ENCODE measurements at regions not wholly inside any gene's neighbourhood (a gene's known extent, or its start where the extent isn't known, plus 50 kb on each side); places are given as distances from the start of the nearest gene placed in this dataset.

DNA sequence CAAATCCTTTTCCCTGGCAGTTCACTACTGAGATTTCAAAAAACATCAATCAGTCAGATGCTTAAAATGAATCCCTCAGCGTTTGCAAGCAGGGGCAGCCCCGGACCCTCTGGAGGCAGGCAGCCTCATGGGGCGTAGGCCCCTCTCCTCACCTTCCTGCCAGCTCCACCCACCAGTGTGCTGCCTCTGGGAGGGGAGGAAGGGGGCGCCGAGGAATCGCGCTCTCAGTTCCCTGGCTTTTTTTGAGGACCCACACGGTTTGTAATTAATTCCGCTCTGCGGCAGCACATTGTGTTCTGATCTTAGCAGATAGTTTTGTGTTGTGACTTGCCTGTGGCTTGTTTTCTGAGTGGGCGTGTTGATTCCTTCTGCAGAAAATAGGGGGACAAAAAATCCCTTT lies 159.9 kb downstream of the KLF13 start:
- DNase-seq (ENCODE audit: low read depth in 2 of 3, low spot score in 2 of 3): no peak

DNA sequence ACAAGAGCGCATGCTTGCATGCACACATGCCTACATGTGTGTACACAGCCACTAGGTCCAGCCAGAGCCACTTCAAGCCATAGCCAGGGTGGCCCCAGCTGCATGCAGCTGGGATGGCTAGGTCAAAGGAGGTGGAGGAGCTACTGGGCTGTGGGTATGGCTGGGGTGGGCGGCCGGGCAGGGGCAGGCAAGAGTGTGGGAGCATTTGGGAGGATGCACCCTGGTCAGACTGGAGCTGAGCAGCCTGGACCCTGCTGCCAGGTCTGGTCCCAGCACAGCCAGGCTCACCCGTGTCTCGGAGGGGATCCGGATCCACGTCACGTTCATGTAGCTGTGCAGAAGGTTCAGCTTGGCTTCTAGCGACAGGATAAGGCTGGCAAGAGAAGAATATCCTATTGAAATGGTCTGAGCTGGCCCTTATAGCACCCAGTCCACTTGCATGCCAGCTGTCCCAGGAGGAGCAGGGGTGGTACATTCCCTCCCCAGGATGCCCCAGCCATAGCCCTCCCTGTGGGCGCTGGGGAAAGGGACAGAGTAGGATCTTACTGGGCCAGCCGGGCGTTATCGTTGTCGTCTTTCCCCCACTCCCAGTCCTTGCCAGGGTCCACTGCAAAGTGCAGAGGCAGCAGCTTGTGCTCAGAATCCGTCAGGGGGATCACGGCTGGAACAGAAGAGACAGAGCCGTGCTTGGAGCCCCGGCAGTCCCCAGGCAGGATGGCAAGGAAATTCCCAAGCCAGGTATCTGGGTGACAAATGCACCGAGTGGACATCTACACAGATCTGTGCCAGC lies 160.5 kb downstream of the KLF13 start:
- no peak for DNase-seq (ENCODE audit: low read depth in 2 of 3, low spot score in 2 of 3)

DNA sequence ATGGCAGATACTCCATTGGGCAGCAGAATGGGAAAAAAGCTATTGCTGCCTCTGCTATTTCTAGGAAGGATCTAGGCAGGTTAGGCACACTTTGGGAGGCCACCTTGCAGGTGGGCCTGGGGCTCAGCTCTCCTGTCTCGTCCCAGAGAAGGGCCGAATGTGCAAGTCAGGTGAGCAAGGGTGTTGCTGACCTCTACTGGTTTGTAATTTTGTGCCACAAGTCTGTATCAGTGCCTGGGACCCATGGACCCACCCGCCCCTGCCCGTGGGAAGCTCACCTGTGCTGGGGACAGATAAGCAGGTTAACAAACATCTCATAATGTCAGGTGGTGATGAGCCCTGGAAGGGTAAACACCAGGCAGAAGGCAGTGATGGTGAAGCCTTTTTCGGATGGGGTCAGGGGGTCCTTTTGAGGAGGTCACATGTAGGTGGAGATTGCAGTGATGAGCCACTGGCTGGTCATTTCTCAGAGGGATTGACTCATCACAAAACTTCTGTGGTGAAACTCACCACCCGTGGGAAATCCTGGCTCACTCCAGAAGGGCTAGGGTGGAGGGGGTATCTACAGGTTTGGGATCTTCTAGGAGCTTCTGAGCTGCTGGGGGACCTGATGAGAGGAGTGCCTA lies 161.3 kb downstream of the KLF13 start:
- DNase-seq (ENCODE audit: low read depth in 2 of 3, low spot score in 2 of 3): no peak

DNA sequence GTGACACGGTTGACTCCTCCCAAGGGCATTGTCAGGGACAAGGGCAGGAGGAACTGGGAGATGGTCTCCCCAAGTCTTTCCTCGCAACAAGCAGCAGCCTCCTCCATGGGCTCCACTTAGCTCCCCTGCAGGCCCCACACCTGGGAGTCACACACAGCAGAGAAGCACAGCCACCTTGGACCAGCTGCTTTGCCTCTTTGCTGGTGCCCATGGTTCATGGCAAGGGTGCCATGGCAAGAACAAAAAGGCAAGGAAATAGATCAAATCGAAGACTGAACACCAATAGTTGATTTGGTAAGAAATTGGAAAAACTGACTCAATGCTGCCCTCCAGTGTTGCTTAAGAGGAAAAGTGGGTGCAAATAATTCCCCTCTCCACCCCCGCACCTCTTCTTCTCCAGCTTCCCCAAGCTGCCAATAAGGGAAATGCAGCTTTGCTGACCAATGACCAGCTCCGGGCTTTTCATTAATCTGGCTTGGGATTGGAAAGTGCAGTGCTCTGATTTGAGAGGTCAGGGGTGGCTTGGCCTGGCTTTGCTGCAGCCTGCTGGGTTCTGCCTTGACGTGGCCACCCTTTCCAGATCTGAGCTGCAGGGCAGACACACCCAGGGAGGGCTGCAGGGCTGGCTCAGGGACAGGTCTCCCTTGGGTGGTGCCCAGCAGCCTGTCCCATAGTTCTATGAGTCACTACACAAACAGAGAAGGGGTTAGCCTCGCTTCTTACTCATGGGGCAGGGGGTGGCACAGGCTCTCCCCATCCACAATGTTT lies 162.0 kb downstream of the KLF13 start:
- peak; percentile 55 to 87 (median 72) for DNase-seq (ENCODE audit: low read depth in 2 of 3, low spot score in 2 of 3)

DNA sequence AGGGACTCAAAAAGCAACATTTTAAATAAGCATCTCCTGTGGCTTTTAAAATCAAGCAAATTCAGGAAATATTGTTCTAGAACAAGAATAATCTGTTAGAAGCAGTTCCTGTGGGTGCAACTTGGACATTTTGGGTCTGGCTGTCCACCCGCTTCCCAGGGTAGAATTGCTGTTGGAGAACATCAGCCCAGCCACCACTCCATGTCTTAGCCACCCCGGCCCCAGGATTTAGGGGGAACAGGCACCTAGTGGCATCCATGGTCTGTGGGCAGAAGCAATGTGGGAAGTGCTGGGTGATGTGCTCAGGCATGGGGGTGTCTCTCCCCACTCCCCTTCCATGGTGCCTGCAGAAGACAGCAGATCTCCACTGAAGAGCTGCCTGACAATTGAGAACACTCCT lies 162.6 kb downstream of the KLF13 start:
- DNase-seq (ENCODE audit: low read depth in 2 of 3, low spot score in 2 of 3): no peak

DNA sequence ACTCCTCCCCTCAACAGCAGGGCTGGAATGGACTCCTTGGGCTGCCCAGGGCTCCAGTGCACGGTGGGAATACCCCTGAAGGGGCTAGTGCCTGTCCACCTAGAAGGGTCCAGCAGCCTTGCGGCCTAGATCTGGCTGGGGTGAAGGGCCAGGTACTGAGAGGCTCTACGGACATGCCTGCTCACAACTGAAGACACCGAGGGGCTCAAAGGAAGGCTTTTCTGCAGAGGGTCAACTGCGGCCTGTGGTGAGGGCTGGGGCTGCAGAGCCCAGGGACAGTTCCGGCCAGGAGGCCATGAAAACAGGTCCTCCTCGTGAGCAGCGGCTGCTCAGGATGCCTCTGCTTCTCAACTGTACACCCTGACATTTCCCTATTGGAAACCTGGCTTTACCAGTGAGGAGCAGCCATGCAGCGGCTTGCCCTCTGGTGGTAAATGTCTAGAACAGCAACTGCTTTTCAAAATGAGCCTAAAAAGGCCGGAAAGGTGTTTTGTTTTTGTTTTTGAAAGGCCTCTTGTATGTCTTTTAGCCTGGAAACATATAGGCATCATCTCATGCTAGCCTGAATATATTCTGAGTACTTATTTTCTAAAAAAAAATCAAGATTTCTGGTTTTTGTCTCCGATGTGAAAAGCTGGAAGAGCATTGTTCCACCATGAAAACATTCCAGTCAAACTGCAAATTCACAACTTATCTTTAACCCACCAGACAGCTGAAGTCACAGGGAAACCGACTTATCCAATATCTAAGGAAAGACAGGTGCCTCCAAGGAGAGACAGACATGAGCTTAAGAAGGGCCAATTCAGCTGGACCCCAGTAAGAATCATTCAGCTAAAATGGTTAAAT lies 163.4 kb downstream of the KLF13 start:
- DNase-seq (ENCODE audit: low read depth in 2 of 3, low spot score in 2 of 3): peak in 1 of 3 donors; percentile 68

DNA sequence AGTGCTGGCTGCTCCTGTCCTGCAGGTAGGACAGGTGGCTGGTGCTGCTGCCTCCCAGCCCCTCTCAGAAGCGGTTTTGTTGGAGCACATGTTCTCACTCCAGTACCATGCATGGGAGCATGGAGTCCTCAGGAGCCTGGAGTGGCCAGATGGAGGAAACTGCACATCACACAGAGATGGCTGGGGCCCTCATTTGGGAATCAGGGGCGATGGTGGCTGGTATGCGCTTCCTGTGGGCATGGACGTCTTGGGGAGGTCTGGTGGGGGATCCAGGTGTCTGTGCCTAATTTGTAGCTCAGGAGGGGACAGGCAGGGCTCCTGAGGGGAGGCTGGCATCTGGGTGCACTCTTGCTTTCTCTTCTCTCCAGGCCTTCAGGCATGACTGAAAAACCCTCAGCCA lies 168.2 kb downstream of the KLF13 start:
- DNase-seq (ENCODE audit: low read depth in 2 of 3, low spot score in 2 of 3): no peak

DNA sequence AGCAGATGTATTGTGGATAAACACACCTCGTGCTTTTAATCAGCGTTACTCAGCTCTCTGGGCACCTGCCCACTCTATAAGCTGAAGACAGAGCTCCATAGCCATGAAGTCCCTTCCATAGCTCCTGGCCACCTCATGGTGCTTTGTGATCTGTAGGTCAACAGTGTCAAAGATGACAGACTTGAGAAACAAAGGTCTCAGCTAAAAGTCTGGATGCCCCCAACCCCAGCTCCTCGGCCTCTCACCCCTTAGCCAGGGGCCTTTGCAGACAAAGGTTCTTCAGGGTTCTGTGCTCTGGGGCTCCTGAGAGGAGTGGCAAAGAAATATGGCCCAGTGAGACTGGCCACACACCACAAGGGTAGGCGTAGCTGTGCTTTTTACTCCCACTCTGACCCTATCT lies 168.6 kb downstream of the KLF13 start:
- DNase-seq (ENCODE audit: low read depth in 2 of 3, low spot score in 2 of 3): no peak

DNA sequence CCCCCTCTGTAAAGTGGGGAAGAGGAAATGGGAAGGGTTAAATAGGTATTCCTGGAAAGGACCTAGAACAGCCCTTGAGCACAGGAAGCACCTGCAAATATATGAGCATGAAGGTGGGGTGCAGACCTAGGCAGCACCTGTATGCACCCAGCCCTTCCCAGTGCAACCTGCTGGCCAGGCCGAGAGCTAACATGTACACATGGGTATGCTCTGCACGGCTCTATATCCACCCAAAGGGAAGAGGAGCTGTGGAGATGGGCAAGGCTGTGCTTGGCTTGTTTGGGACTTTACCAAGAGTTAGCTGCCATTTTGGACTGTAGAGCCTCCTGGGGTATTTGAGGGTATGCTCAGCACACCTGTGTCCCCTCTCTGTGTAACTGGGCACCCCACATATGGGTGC lies 171.2 kb downstream of the KLF13 start:
- DNase-seq (ENCODE audit: low read depth in 2 of 3, low spot score in 2 of 3): no peak

DNA sequence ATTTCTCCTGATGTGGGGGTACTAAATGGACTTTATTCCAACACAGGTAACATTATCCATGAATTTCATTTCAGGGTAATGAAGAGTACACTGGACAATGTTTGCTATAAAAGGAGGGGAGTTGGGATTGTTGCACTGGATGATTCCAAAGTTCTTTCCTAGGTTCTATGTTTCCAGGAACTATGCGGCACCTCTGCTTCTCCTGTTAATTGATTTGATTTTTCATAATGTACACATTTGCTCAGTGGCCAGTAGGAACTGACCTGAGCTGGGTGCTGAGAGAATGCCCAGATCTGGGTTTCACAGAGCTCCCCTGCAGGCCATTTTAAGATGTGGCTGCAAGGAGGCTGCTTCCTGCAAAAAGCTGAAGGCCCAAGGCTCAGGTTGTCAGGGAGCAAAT lies 171.7 kb downstream of the KLF13 start:
- no peak for DNase-seq (ENCODE audit: low read depth in 2 of 3, low spot score in 2 of 3)

DNA sequence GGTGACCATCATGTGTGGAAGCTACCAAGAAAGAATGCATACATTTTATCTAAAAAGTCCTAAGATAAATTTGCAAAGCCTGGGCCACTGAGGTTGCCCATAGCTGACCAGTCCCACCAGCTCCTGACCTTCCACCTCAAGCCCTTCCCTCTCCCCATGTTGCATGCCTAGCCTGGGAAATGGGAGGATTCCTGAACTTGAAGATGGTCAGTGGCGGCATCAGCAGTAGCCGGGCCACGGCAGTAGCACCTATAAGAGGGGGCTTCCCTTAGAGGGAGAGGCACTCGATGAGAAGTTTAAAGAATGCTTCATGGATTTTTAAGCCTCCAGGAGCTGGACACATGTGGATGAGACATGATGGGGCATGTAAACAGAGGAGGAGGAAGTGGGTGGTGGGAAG lies 172.1 kb downstream of the KLF13 start:
- DNase-seq (ENCODE audit: low read depth in 2 of 3, low spot score in 2 of 3): no peak

DNA sequence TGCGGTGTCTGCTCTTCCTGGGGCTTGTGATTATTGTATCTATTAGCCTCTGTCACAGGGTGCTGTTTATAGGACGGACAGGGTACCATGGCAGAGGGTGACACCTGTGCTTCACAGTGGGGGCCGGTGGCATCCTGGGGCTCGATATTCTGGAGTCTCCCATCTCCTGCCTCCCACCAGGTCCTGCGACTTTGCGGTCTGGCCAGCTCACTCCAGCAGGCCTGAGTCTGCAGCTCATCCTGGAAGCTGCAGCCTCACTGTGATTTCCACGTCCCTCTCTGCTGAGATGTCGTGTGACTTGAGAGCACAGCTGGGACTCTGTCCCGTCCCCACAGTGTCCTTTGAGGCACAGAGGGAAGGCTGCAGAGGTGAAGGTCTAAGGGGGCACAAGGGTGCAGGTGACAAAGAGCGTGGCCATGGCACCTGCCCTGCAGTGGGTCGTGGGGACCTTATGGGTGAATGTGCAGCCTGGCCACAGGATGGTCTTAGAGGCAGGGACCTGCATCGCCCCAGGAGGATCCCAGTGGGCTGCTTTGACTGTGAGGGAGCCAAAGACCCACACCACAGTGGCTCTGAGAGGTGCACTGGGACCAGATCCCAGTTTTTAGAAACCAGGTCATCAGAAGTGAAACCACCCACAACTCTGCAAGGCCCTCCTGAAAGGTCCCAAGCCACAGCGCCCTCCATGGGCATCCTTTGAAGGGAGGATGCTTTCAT lies 172.8 kb downstream of the KLF13 start:
- no peak for DNase-seq (ENCODE audit: low read depth in 2 of 3, low spot score in 2 of 3)

DNA sequence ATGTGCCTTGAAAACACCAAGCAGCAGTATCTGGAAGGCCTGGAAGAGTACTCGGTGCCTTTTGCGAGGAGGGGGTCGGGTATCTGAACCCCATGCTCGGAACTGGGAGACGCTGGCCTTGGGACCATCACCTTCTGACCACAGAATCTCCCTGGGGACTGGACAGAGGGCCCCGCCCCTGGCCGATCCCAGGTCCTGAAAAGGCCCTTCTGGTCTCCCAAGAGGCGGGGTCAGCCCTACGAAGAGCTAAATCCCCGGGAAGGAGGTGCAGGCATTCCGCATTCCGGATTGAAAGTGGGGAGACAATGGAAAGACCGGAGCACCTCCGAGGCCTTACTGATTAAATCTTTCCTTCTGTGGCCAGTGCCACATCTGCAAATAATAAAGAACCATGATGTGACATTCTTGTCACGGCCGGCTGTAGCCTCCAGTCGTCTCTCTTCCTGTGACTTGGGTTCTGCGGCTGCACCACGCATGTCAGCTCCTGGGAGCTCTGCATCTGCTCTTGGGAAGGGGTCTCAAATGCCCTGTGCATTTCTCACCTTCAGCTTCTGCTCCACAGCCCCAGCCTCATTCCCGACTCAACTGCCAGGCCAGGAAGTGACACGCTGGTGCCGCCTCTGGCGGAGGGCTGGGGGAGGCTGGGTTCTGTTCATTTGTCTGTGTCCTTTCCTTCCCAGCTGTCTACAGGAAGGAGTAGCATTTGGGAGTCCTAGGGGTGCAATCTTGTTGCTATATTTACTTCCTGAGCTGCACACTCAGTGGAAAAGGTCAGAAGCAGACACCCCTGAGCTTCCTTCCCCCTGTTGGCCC lies 173.5 kb downstream of the KLF13 start:
- no peak for DNase-seq (ENCODE audit: low read depth in 2 of 3, low spot score in 2 of 3)

DNA sequence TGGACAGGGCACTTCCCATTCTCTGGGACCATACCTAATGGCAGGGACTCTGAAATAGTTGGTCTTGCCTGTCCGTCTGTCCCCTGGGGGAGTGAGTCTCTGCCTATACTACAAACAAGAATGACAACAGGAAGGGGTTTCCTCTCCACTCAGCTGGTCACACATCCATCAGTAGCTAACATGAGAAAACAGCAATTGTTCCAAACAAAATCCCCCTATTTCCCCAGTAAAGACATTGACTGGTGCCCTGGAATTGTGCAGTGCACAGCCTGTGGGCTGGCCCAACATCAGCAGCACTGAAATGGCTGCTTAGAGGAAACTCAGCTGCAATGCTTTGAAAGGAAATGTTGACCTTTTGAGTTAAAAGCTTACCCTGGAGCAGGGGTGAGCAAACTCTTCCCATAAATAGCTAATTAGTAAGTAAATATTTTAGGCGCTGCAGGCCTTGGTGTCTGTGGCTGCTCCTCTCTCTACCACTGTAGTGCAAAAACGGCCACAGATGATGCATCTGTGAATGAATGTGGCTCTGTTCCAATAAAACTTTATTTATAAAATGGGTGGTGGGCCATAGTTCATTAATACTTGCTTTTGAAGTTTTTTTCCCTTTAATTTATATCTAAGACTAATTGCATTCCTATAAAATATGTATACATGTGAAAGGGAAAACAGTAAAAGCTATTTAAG lies 174.3 kb downstream of the KLF13 start:
- DNase-seq (ENCODE audit: low read depth in 2 of 3, low spot score in 2 of 3): no peak

DNA sequence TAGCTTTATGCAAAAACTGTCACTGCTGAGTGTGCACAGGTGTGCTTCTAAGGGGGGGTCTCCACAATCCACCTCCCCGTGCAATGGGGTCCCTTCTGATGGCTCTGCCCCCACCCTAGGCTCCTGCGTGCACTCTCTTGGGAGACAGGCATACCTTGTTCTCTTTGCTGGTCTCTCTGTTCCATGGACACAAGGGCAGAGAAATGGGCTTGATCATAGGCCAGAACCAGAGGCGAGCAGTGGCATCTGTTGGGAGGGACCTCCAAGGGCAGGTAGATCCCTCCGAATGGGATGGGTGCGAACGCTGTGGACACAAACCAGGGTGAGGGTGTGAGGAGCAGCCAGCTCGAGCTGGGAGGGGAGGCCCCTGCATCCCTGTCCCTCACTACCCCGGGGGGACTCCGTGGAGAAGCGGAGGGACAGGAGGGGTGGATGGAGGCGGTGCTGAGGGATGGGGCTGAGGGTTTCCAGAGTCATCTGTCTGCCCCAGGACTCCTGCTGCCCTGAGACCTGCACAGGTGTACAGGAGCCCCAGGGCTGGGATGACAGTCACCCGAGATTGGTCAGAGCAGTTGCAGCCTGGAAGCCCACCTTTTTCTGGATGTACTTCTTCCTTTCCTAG lies 175.0 kb downstream of the KLF13 start:
- DNase-seq (ENCODE audit: low read depth in 2 of 3, low spot score in 2 of 3): no peak

DNA sequence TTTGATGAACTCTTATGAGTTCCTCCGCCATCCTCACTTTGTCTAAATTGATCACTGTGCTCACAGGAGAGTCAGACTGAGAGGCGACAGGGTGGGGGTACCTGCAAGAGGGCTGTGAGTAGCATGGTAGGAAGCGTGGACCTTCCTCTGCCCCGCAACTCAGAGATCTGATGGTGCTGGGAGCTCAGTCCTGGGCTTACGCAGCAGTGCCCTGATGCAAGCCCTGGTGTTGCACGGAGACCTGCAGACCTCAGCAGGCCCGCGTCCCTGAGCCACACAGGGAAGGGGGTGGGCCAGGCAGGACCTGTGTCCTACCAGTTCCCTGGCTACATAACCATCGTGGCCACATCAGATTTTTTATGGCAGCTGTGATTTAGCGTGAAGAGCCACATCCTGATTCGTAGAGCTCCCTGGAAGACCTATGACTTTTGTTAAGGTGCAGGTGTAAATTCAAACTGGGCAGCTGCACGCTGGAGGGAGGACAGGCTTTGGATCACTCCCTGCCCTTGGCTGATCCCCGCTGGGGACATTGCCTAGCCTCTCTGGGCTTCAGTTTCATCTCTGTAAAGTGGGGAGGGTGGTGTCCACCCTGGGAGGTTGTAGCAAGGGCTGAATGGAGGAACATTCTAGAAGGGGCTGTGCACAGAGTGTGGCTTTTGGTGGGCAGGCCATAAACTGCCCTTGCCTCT lies 176.1 kb downstream of the KLF13 start:
- no peak for DNase-seq (ENCODE audit: low read depth in 2 of 3, low spot score in 2 of 3)

DNA sequence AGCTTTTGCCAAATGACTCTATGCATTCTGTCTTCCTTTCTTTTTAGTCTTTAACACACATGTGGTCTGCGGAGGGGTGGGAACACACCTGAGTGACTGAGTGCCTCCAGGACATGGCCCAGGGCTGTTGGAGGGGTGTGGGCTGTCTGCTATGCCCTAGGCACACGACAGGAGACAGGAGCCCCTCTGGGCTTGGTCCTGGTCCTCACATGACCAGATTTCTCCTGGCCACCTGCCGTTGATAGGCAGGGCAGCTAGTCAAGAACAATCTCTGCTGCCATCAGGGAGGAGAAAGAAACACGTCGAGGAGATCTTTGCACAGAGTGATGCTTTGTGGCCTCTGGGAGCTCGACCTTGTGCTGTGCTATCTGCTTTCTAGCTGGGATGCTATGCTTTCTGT lies 176.6 kb downstream of the KLF13 start:
- no peak for DNase-seq (ENCODE audit: low read depth in 2 of 3, low spot score in 2 of 3)
